Bronchial epithelial cell (primary cell): ENCODE measurements at regions not wholly inside any gene's neighbourhood (a gene's known extent, or its start where the extent isn't known, plus 50 kb on each side); places are given as distances from the start of the nearest gene placed in this dataset.
"Not testable (repeated sequence)": the region's sequence is repeated elsewhere in the genome, so short reads cannot be mapped to it uniquely, and the experiment has no call there.

Experiments used
- DNase-seq: peaks from one replicate; pipeline ENCODE4 v3.0.0-alpha.2; 2010; ENCODE audit warnings: low read depth
- FAIRE-seq: peaks from 2 replicates; lab custom pipeline; 2011; peaks lifted over from hg19 to GRCh38; lab: Jason Lieb, UNC
- H3K27me3 ChIP-seq: 2 replicates; pipeline ENCODE4 v1.5.1; 2011; ENCODE audit warnings: low read length; ENCODE audit not compliant: control insufficient read depth, insufficient read depth
- H3K36me3 ChIP-seq: 2 replicates; pipeline ENCODE4 v1.5.1; 2011; ENCODE audit warnings: low read length; ENCODE audit not compliant: control insufficient read depth, insufficient read depth
- H3K4me3 ChIP-seq: 2 replicates; pipeline ENCODE4 v1.5.1; 2011; ENCODE audit warnings: mild to moderate bottlenecking, low read depth, low read length, control low read depth
- CTCF ChIP-seq: IDR thresholded peaks from 2 replicates; pipeline ENCODE4 v1.5.1; 2011; ENCODE audit warnings: mild to moderate bottlenecking, moderate library complexity, low read length, control low read depth, inconsistent platforms; ENCODE audit not compliant: insufficient read depth, severe bottlenecking

GRCh38 chr1:234913771-234914170, 214.9 kb downstream of the TOMM20 start:
- no peak for TF ChIP-seq CTCF

GRCh38 chr1:234913278-234913649, 215.4 kb downstream of the TOMM20 start:
- Histone ChIP-seq H3K4me3 (no peak overlapping the region), H3K27me3 (no peaks in the 10 kb centered on the region), H3K36me3 (no peaks in the 10 kb centered on the region)
- no peak for DNase-seq
- TF ChIP-seq CTCF = no peak
- FAIRE-seq = no peak

More at GRCh38 chr1:234913771-234914170, 214.9 kb downstream of the TOMM20 start:
- DNase-seq (no peak), FAIRE-seq (no peak)
- no peaks in the 10 kb centered on the region for H3K36me3 ChIP-seq
- H3K27me3 ChIP-seq = no peaks in the 10 kb centered on the region
- no peak overlapping the region for H3K4me3 ChIP-seq

- FAIRE-seq (no peak), DNase-seq (no peak)
- TF ChIP-seq CTCF = no peak
- H3K4me3 ChIP-seq = no peak overlapping the region
- H3K27me3 ChIP-seq = no peaks in the 10 kb centered on the region
- no peaks in the 10 kb centered on the region for H3K36me3 ChIP-seq
Measured at GRCh38 chr1:234912548-234913277, 215.9 kb downstream of the TOMM20 start.

GRCh38 chr1:234911787-234912186, 216.8 kb downstream of the TOMM20 start:
- Histone ChIP-seq H3K27me3 (no peaks in the 10 kb centered on the region), H3K36me3 (no peaks in the 10 kb centered on the region), H3K4me3 (no peak overlapping the region)
- TF ChIP-seq CTCF = no peak
- no peak for DNase-seq
- FAIRE-seq = no peak

- DNase-seq, H3K4me3 ChIP-seq, H3K36me3 ChIP-seq, FAIRE-seq, H3K27me3 ChIP-seq: not testable (repeated sequence)
Measured at GRCh38 chr1:234911136-234911535, 217.5 kb downstream of the TOMM20 start.

GRCh38 chr1:234909851-234910250, 218.8 kb downstream of the TOMM20 start:
- Histone ChIP-seq H3K27me3 (no peaks in the 10 kb centered on the region), H3K36me3 (no peaks in the 10 kb centered on the region), H3K4me3 (no peak overlapping the region)
- DNase-seq (no peak), FAIRE-seq (no peak)
- TF ChIP-seq CTCF = no peak
